Dedifferentiated amniotic fluid mesenchymal stem cell (primary cell): ENCODE measurements at regions not wholly inside any gene's neighbourhood (a gene's known extent, or its start where the extent isn't known, plus 50 kb on each side); places are given as distances from the start of the nearest gene placed in this dataset.
"Not testable (repeated sequence)": the region's sequence is repeated elsewhere in the genome, so short reads cannot be mapped to it uniquely, and the experiment has no call there.

Experiments used
- DNase-seq: peaks from one replicate; pipeline ENCODE4 v3.0.0-alpha.2; 2016; ENCODE audit errors: extremely low spot score

- no peak for DNase-seq
Measured at GRCh38 chr5:58357799-58358500, 101.9 kb downstream of the PLK2 start.

DNA sequence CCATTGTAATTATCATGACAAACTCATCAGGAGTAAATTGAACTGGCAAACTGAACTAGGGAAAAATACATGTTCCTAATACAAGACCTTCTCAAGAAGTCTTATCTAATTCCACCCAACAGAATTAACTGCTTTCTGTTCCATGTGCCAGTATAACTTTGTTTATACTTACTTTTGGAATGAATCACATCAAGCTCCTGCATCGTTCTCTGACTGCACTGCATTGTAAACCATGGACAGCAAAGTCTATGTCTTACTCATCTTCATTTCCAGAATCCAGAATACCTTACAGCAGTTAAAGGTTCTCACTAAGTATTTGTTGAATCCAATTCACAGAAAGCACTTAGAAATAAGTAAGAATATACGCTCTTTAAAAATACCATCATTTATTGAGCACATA is 102.8 kb downstream of the PLK2 start:
- DNase-seq: no peak

DNA sequence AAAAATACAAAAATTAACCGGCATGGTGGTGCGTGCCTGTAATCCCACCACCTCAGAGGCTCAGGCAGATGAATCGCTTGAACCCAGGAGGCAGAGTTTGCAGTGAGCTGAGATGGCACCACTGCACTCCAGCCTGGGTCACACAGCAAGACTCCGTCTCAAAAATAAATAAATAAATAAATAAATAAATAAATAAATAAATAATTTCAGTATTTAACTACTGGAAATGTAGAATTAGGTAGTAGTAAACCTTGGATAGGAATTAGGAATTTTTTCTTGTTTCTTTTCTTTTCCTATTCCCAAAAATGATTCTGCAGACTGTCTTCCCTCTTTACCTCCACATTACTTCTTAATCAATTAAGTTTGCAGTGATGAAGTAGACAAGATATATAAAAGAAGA is 103.2 kb downstream of the PLK2 start:
- DNase-seq: no peak

GRCh38 chr5:58354827-58355226 is 105.1 kb downstream of the PLK2 start:
- no peak for DNase-seq

DNA sequence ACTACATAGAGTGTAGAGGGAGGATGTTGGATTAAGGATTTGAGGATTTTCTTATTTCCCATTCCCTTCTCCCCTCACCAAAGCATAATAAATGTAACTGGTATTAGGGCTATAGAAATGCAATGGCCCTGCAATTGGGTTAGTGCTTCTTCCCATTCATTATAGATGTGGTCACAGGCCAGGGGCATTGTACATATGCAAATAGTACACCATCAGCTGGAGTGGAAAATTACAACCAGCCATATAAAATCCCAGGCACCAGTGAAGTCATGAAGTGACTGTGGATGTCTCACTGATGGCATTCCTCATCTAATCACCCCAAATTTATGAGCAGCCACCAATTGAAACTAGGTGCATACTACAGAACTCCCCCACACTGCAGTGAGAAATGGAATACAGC is 105.9 kb downstream of the PLK2 start:
- no peak for DNase-seq

GRCh38 chr5:58351190-58351589 is 108.7 kb downstream of the PLK2 start:
- DNase-seq: no peak

DNA sequence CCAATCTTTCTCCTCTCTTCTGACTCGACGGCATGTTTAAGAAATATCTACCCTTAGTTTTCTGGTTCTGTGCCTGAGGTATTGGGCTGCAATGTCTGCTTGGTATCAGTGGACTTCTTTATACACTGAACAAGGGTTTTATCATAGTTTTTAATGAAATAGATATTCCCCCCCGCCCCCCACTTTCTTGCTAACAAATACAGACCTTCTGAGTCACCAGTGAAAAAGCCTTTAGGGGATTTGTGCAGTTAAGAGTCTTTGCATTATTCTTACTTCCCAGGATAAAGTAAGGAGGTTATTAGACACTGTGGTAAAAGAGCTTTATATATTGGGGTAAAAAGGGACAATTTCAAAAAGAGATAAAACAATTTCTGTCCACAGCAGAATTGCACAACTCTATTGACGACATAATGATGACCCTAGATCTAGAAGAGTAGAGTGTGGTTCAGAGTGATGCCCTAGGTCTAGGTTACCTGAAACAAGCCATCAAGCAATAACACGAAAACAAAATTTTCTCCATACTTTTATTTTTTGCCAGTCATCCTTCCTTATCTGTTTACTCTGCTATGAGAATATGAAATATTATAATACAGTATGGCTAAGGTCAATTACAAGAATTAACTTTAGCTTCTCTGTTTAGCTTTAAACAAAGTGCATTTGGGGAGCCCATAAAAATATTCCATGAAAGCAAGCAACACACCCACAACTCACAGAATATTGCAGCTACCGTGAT is 110.7 kb downstream of the PLK2 start:
- DNase-seq: no peak

- no peak for DNase-seq
Measured at GRCh38 chr5:58346041-58346440, 113.8 kb downstream of the PLK2 start.

DNA sequence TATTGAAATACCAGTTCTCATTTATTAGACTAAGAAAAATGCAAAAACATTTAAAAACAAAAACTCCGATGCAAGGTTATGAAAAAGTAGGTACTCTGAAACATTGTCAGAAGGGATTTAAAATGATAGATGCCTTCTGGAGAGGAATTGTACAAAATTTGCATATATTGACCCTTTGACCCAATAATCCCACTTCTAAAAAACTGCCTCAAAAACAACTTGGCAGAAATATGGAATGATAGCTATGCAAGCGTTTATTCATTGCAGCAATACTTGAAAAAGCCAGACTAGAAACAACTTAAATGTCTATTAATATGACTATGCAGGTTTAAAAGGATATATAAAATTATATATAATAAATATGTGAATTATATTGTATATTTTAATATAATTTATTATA is 118.4 kb downstream of the PLK2 start:
- no peak for DNase-seq

DNA sequence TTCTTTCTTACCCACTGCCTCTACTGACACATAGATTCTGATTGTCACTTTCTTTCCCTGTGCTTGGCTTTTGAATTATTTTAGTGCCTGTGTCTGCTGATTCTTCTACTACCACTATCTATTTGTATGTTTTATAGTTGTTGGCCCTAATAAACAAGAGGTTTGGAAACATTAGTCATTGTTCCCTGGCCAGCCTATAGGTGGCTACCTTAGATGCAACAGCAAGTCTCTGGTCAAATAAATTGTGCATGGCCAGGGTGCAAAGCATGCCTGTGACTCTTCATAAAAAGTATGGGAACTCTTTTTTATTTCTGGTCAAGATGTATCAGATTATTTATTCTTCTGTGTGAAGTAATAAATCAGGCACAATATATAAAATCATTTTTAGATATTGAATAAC is 124.4 kb downstream of the PLK2 start:
- no peak for DNase-seq

DNA sequence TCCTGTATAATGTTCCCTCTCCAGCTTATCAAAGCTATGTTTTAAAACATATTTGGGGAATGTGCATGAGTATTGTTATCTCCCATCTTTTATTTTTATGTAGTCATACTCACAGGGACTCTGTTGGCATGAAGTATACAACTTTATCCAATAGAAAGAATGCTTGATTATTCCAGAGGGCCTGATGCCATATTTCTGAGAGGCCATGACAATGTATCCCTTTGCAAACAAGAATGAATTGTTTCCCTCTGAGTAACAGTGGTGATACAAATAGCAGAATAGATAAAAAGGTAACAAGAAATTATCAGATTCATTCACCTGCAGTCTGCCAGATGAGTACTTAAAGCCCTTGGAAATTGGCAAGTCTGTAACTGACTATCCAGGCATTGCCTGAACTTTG is 125.9 kb downstream of the PLK2 start:
- DNase-seq: no peak

GRCh38 chr5:58330781-58331180 is 129.1 kb downstream of the PLK2 start:
- DNase-seq: no peak

- no peak for DNase-seq
Measured at GRCh38 chr5:58327289-58327688, 132.6 kb downstream of the PLK2 start.

GRCh38 chr5:58326022-58326421 is 133.9 kb downstream of the PLK2 start:
- no peak for DNase-seq

DNA sequence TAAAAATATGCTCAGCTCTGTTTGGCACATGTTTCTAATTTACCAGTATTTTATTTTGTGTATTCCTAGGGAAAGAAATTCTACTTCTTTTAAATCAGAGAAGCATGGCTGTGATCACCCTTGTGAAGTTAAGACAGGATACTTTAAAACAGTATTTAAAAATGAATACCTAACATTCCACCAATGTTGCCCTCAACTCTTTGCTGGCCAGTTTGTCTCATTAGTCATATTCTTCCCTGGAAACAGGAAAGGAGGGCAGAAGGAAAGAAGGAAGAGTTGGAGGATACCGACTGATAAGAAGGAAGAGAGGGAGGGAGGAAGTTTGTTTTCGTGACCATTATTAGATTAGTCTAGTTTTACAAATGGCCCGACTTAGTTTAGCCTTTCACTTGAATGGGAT is 137.4 kb downstream of the PLK2 start:
- peak; percentile 44 for DNase-seq

GRCh38 chr5:58318468-58318867 is 141.4 kb downstream of the PLK2 start:
- no peak for DNase-seq

DNA sequence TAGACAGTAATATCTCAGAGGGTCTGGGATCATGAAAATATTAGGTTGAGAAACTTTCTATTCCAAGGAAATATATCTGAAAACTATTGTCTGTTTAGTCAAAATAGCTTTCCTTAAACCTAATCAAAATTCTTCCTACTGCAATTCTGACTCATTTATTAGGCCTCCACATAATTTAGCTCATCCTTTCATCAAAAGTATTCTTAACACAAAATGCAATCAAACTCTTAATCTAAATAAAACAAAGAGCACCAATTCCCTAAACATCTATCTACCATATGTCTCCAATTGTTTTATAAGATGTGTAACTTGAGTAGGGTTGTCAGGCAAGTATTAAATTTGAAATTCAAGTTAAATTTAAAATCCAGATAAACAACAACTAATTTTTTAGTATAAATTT is 142.1 kb downstream of the PLK2 start:
- no peak for DNase-seq

GRCh38 chr5:58317009-58317408 is 142.9 kb downstream of the PLK2 start:
- DNase-seq: no peak

GRCh38 chr5:58315794-58316193 is 144.1 kb downstream of the PLK2 start:
- DNase-seq: no peak

DNA sequence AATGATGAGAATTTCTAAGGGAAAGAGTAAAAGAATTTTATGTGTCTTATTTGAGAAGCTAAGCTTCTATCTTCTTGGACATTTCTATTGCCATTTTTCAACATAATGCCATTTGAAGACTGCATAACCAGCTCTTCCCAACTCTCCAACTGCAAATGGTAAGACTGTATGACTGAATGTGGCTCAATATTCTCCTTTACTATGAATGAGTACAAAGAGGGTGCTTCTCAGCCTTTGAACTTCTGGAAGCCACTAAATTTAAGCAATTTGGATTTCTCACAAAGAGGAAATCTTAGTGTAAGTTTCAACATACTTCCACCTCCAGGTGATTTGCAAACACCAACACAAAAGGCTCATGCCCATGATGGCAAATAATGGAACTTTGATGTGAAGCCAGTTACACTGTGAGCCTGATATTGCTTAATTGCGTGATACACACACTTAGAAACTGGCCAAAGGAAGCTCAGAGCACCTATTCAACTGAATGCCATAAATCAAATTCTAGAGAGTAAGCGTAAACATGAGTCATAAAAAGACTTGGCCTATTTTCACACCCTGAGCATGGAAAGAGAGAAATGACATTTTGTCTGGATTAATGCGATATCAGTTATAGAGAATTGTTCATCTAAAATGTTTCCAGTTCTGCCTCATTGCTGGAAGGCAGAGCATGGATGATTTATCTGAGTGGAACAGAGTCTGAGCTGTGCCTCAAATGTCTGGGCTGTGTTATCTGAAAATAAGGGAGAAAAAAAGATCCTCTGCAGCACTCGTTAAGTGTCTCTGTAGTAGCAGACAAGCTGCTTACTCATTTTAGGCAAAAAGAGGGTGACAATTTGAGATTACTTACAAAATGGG is 145.3 kb downstream of the PLK2 start:
- DNase-seq: no peak

DNA sequence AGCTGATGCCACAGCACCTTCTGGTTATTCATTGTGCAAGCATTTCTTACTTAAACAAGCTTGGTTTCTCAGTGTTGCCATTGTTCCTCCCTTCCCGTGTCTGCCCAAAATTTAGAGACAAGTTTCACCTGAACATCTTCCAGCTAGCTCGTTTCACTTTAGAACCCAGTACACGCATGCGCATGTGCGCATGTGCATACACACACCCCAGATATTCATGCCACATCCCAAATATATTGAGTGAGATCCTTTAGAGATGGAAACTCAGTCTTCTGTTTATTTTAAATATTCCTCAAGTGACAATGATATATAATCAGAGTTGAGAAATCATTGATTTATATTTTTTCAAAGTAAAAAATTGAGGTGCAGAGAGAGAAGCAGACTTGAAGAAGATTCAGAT is 147.6 kb downstream of the PLK2 start:
- no peak for DNase-seq

- no peak for DNase-seq
Measured at GRCh38 chr5:58311526-58311925, 148.4 kb downstream of the PLK2 start.

DNA sequence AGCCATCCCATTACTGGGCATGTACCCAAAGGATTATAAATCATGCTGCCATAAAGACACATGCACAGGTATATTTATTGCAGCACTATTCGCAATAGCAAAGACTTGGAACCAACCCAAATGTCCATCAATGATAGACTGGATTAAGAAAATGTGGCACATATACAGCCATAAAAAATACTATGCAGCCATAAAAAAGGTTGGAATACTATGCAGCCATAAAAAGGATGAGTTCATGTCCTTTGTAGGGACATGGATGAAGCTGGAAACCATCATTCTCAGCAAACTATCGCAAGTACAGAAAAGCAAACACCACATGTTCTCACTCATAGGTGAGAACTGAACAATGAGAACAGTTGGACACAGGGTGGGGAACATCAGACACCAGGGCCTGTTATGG is 151.5 kb downstream of the PLK2 start:
- DNase-seq: not testable (repeated sequence)
